Right ventricle myocardium inferior (tissue), 1 donor: ENCODE measurements at regions not wholly inside any gene's neighbourhood (a gene's known extent, or its start where the extent isn't known, plus 50 kb on each side); places are given as distances from the start of the nearest gene placed in this dataset.
"Not testable (repeated sequence)": the region's sequence is repeated elsewhere in the genome, so short reads cannot be mapped to it uniquely, and the experiment has no call there.

Source experiments
- ATAC-seq: fragments of 200-7000 bp; cut with Tn5 transposase; one replicate; pipeline ENCODE4 v1.9.1; 2020; ENCODE audit warnings: mild to moderate bottlenecking, moderate library complexity
- DNase-seq: peaks from one replicate; pipeline ENCODE4 v3.0.0; 2021; ENCODE audit errors: missing footprints
- intact Hi-C: fragments of 100-400 bp; cut with DNase I; formaldehyde crosslinking; loops from one replicate; pipeline ENCODE4 v1.11.0; 2022
- donor health status: DM: no; HTN: yes; CAD: no; lungs with severe emphysema.

DNA sequence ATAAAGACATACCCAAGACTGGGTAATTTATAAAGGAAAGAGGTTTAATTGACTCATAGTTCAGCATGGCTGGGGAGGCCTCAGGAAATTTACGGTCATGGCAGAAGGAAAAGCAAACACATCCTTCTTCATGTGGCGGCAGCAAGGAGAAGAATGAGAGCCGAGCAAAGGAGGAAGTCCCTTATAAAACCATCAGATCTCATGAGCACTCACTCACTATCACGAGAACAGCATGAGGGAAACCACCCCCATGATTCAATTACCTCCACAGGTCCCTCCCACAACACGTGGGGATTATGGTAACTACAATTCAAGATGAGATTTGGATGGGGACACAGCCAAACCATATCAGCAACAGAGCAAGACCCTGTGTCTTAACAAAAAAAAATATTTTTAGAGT lies 98.8 kb upstream of the UBAC2 start:
- DNase-seq, ATAC-seq, intact Hi-C loops: not testable (repeated sequence)

DNA sequence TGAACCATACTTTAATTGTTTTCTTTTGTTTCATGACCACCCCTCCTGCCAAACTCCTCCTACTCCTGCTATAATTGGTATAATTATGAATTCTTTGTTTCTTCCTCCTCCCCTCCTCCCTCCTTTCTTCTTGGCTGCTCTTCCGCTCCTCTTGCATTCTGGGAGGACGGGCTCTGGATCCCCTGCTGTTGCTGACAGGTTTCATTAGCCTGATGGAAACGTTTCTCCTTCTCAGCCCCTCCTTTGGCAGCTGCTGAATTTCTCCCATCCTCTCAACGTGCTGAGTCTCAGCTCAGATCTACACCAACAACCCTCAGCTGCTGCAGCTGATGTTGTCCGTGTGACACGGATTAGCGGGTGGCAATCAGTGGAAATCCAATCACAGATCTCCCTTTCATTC lies 97.1 kb upstream of the UBAC2 start:
- intact Hi-C loops = no loop called here
- ATAC-seq (no peak), DNase-seq (no peak)

DNA sequence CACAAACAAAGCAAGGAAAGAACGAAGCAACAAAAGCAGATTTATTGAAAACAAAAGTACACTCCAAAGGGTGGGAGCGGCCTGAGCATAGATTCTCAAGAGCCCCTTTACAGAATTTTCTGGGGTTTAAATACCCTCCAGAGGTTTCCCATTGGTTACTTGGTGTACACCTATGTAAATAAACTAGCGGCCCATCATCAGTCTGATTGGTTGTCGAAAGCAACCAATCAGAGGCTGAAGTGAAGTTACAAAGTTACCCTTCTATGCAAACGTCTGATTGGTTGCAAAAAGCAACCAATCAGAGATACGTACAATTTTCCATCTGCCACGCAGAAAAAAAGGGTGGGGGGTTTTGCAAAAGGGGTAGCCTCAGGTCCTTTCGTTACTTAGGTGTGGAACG lies 96.3 kb upstream of the UBAC2 start:
- intact Hi-C loops = no loop called here
- ATAC-seq = no peak
- DNase-seq = no peak

DNA sequence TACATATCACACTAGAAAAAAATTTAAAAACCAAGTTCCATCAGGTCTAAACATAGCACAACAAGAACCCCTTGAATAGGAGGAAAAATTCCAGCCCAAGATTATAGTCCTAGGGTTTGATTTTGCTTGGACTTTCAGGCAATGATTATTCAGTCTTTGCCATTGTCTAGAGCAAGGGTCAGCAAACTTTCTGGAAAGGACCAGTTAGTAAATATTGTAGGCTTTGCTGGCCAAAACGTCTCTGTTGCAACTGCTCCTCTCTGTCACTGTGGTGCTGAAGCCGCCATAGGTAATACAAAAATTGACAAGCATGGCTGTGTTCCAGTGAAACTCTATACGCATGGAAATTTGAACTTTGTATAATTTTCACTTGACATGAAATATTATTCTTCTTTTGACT lies 95.5 kb upstream of the UBAC2 start:
- ATAC-seq (no peak), DNase-seq (no peak)
- intact Hi-C loops = no loop called here

DNA sequence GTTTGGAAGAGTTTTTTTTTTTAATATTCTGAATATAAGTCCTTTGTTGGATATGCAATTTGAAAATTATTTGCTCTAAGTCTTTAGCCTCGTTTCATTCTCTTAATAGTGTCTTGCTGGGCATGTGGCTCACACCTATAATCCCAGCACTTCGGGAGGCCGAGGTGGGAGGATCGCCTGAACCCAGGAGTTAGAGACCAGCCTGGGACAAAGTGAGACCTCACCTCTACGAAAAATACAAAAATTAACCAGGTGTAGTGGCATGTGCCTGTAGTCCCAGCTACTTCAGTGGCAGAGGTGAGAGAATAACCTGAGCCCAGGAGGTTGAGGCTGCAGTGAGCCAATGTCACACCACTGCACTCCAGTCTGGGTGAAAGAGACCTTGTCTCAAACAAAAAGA lies 87.3 kb upstream of the UBAC2 start:
- DNase-seq = no peak
- intact Hi-C loops = no loop called here
- no peak for ATAC-seq

DNA sequence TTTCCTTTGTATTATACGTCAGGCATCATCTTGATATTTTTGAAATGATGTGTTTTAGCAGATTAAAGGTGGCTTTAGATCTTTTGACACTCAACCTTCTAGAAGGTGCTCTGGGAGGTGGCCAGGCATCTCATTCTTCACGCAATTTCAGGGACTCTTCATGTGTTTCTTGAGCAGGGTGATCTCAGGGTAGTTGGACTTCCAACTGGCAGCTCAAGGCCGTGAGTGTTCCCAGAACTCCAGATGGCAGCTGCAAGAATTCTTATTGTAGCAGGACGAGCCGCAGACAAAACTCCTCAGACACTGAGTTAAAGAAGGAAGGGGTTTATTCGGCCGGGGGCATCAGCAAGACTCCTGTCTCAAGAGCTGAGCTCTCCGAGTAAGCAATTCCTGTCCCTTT lies 82.5 kb upstream of the UBAC2 start:
- no peak for DNase-seq
- intact Hi-C loops = no loop called here
- no peak for ATAC-seq

DNA sequence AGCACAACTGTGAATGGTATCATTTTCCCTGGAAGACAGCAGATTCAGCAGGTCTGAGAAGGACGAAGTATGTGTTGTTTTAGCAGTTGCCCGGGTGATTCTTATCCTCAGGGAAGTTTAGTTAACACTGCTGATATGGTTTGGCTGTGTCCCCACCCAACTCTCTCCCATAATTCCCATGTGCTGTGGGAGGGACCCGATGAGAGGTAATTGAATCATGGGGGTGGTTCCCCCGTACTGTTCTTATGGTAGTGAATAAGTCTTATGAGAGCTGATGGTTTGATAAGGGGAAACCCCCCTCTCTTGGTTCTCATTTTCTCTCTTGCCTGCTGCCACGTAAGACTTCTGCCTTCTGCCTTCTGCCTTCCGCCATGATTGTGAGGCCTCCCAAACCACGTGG lies 81.0 kb upstream of the UBAC2 start:
- ATAC-seq = no peak
- intact Hi-C loops = no loop called here
- no peak for DNase-seq

DNA sequence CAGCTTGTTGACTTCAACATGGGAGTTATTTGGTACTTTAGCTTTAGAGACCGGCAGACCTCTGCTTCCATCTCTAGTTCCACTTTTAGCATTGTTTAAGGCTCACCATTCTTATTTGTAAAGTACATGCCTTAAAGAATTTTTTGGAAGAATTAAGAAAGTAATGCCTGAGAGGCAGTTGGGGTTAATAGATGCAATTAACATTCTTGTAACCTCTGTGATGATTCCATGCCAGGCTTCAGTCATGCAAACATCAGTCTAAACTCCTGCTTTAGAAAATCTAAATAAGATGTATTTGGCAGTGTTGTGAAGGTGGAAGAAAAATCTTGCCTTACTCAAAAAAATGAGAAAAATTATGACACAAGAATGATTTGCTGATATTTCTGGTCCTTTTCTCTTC lies 79.9 kb upstream of the UBAC2 start:
- intact Hi-C loops = no loop called here
- ATAC-seq (no peak), DNase-seq (no peak)

DNA sequence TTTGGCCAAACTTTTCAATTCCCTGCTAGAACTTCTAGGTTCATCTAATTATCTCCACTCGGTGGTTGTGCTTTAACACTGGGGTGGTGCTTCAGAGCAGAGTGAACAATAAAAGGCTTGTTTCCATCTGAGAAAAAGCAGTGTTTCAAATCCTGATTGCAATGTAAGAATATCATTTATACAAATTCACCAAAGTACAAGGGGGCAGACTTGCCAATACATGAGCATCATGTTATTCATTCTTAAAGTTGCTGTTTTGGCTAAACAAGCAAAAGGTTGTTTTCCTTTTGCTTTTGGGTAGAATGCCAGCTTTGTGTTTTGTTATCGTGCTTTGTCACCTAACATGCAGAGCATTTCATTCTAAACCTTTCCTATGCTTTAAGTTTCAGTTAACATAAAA lies 78.5 kb upstream of the UBAC2 start:
- intact Hi-C loops = no loop called here
- no peak for ATAC-seq
- no peak for DNase-seq

DNA sequence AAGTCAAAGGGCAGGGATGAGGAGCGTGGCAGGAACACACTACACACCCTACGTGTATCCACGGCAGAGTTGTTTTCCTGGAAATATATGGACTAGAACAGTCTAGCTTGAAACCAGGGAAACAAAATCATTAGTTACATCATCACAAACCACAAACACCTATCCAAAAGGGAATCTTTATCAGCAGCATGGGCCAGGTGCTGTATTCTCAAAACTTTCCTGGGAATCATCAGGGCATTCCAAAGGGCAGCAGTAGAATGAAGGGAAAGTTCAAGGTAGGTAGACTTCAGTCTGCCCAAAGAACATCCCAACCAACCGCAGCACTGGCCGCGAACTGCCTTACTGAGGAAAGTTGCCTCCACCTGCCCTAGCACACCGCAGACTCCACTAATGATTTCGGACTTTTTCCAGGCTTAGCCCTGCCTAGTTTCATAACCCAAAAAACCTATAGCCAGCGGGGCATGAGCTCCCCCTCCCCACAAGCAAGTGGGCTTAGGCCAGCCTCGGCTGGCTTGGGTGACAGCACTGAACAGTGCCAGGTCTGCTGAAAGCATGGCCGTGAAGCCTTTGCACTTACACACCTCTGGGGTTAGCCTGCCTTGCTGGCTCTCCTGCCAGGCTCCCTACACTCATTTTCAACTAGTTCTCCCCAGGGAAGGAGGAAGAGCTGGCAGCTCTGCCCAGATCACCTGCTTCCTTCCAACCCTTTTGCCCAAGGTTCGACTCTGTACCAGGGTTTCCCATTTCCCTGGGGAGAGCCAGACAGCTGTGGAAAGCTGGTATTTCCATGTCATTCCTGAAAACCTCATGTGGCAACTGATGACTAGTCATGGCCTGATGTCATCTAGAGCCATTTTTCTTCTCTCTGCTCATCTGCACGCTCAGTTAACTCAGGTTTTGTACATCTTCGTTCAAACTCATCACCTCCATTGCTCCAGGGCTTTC lies 77.3 kb upstream of the UBAC2 start:
- no peak for ATAC-seq
- intact Hi-C loops = no loop called here
- no peak for DNase-seq

DNA sequence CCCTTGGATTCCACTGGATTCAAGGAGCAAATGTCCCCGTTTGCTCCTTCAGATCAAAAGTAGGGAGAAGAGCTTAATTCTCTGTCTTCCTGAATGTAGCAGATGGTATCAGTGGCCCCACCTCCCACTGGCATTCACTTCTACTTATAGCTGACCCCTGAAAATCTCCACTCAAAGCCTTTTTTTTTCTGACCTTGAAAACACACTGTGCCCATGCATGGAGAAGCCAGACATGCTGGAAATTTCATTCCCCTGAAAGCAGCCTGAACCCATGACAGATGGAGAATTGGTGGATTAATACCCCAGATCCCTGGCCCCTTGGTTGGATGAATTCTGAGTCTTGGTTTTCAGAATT lies 76.6 kb upstream of the UBAC2 start:
- intact Hi-C loops = no loop called here
- no peak for DNase-seq
- ATAC-seq = no peak

DNA sequence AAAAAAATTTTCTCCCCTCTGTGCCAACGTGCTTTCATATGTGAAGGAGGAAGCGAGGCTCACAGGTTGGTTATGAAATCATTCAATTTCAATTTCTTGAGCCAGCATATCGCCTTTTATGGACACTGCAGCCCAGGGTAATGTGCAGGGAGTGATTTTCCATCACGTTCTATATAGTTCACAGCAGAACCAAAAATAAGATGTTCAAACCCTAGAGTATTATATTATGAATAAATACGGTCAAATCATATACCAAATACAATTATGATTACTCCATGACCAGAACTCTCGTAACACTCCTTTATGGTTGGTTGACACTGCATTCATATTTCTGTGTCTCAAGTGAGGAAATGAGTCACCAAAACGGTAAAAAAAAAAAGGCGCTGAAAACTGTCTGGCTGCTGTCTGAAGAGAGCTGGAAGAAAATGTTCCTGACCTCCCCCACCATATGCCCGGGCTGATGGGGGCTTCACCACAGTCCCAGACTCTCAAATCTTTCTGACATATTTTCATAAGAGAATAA lies 75.8 kb upstream of the UBAC2 start:
- intact Hi-C loops = no loop called here
- no peak for DNase-seq
- ATAC-seq = peak; percentile 87

DNA sequence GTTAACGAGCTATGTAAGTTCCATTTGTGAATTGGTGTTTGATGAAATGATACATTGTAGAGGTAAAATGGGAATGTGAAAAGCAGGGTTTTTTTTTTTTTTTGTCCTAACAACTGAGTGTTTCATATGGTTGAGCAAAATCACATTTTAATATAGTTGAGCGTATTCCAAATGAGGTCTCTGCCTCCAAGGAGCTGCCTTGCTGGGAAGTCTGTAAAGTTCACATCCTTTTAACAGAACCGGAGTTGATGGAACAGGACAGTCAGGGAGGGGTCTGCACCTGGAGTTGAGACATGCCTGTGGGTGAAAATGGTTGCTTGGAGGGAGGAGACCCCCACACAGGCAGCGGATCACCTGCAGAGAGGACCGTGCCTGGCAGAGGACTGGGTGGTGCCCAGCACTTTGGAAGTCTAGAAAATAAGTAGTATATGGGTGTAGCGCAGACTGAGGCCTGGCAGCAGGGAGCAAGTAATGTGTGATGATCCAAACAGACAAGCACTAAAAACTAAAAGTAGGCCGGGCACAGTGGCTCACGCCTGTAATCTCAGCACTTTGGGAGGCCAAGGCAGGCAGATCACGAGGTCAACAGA lies 75.2 kb upstream of the UBAC2 start:
- DNase-seq = no peak
- intact Hi-C loops = no loop called here
- ATAC-seq = peak; percentile 68

DNA sequence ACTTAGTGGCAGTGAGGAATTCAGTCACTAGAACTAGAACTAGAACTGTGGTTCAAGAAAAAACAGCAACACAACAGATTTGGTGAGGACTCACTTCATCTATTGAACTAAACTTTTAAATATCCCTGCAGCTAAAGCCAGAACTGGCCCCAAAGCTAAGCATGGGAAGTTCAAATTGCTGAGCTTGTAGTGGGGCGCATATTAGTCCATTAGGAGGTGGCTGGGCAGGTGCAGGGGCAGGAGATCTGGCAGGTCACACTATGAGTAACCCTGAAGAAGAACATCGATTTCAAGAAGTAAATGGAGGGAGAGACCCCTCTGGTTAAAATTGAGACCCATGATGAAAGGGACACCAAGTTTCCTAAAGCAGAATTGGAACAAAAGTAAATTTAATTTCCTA lies 73.8 kb upstream of the UBAC2 start:
- DNase-seq = no peak
- ATAC-seq = no peak
- intact Hi-C loops = no loop called here

DNA sequence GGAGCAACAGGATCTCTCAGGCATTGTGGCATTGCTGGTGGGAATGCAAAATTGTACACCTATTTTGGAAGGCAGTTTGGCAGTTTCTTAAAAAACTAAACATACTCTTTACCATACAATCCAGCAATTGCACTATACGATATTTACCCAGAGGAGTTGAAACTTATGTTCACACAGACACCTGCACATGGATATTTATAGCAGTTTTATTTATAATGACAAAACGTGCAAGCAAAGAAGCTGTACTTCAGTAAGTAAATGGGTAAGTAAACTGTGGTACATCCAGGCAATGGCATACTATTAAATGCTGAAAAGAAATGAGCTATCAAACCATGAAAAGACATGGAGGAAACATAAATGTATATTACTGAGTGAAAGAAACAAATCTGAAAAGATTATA lies 71.6 kb upstream of the UBAC2 start:
- intact Hi-C loops = no loop called here
- ATAC-seq (no peak), DNase-seq (no peak)

DNA sequence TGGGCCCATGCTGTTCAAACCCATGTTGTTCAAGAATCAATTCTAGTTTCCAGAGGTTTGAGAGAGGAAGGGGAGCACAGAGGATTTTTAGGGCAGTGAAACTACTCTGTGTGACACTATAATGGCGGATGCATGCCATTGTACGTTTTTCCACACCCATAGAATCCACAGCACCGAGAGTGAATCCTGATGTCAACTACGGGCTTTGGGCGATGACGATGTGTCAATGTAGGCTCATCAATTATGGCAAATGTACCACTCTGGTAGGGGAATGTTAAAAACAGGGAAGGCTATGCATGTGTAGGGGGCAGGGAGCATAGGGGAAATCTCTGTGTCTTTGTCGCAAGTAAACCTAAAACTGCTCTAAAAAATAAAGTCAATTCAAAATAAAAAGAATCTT lies 70.7 kb upstream of the UBAC2 start:
- intact Hi-C loops = no loop called here
- ATAC-seq (no peak), DNase-seq (no peak)

DNA sequence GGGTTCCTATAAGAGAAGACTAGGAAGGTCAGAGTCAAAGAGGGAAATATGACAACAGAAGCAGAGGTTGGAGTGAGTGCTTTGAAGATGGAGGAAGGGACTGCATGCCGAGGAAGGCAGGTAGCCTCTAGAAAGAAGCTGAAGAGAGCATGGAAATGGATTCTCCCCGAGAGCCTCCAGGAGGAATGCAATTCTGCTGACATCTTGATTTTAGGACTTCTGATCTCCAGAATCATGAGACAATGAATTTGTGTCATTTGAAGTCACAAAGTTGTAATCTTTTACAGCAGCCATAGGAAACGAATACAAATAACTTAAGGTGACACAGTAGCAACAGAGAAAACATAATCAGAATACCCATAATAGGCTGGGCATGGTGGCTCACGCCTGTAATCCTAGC lies 69.2 kb upstream of the UBAC2 start:
- ATAC-seq (no peak), DNase-seq (no peak)
- intact Hi-C loops = no loop called here

DNA sequence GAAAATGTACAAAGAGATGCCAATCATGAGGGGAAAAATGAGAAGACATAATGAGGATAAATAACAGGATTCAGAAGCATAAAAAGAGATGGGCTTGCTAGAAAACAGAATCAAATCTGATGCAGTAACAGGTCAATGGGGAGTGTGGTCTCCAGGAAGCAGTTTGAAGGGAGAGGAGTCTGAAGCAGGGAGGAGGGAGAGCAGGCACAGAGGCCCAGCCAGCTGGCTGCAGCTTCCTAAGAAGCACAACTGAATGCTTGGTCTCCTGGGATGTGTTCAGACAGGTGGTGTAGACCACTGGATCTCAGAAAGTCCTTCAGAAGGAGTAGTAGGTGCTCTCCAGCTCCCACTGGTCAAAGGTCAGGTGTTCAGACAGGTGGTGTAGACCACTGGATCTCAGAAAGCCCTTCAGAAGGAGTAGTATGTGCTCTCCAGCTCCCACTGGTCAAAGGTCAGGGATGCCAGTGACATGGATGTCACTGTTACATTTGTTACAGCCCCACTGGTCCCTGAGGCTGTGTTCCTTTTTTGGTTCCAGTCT lies 68.3 kb upstream of the UBAC2 start:
- no peak for ATAC-seq
- intact Hi-C loops = no loop called here
- no peak for DNase-seq

DNA sequence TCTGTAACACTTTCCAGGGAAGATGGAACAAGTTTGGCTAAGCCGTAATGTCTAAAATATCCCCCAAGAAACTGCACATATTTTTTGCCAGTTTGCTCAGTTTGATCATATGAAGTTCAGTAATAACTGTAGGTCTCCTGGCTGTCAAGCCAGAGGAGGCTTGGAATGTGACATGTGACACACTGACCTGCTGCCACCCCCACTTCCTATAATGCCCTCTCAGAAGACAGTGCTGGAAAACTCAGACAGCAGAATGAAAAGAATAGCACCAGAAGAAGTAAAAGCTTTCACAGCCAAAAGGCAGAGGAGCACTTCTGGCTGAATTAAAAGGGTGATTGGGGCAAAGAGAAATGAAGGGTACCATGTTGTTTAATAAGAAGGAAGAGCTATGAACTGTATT lies 67.4 kb upstream of the UBAC2 start:
- no peak for DNase-seq
- ATAC-seq = no peak
- intact Hi-C loops = no loop called here

DNA sequence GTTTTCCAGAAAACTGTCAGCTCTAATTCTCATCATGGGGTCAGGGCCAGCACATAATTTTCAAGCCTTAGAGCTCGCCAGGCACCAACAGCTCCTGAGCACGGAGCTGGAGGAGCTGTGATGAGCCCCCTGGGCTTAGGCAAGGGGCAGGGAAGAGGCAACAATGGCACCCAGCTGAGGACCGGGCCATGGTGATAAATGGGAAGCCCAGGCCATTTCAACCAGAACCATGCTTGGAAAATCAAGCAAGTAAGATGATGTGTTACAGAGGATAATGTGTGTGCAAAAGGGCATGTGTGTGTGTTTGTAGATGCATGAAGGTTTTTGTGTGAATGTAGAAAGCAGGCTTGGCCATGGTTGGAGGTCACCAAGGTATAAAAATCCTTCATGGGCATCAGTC lies 66.8 kb upstream of the UBAC2 start:
- intact Hi-C loops = no loop called here
- DNase-seq (no peak), ATAC-seq (no peak)
